ENCODE measurements at regions not wholly inside any gene's neighbourhood (a gene's known extent, or its start where the extent isn't known, plus 50 kb on each side); places are given as distances from the start of the nearest gene placed in this dataset.

- Histone ChIP-seq H3K79me2 (ENCODE audit: insufficient read depth, low read length) (no peaks in the 10 kb centered on the region), H3K27ac (ENCODE audit: low read depth, low read length, poor library complexity, severe bottlenecking) (no peak overlapping the region), H3K9ac (ENCODE audit: low read length) (no peak overlapping the region), H4K20me1 (ENCODE audit: insufficient read depth, low read length) (no peaks in the 10 kb centered on the region), H3K4me3 (ENCODE audit: low read depth, low read length, poor library complexity, severe bottlenecking) (no peak overlapping the region), H3F3A (ENCODE audit: insufficient read depth, low read length) (no peaks in the 10 kb centered on the region), H2AFZ (ENCODE audit: low read length) (no peak overlapping the region), H3K27me3 (ENCODE audit: insufficient read depth, low read length) (no peaks in the 10 kb centered on the region), H3K4me1 (ENCODE audit: insufficient read depth, low read length, severe bottlenecking) (no peaks in the 10 kb centered on the region), H3K4me2 (ENCODE audit: low read length) (no peak overlapping the region), H3K9me2 (ENCODE audit: low read depth, low read length) (no peaks in the 10 kb centered on the region), H3K9me3 (ENCODE audit: low read length) (no peaks in the 10 kb centered on the region), H3K36me3 (ENCODE audit: insufficient read depth, low read length) (no peaks in the 10 kb centered on the region)
- TF ChIP-seq CTCF (IDR thresholded peaks at IDR 0.05; ENCODE audit: low read length) (no peak), EZH2 (IDR thresholded peaks at IDR 0.05; ENCODE audit: borderline replicate concordance, low read length) (no peak)
These were observed 125.1 kb upstream of the FGF3 start for GRCh38 chr11:69944146-69944795.

GRCh38 chr11:69945157-69945556, 125.9 kb upstream of the FGF3 start:
- H3K4me3 ChIP-seq (ENCODE audit: low read depth, low read length, poor library complexity, severe bottlenecking) = no peak overlapping the region
- no peaks in the 10 kb centered on the region for H3F3A ChIP-seq (ENCODE audit: insufficient read depth, low read length)
- H2AFZ ChIP-seq (ENCODE audit: low read length) = no peak overlapping the region
- no peaks in the 10 kb centered on the region for H3K4me1 ChIP-seq (ENCODE audit: insufficient read depth, low read length, severe bottlenecking)
- no peaks in the 10 kb centered on the region for H4K20me1 ChIP-seq (ENCODE audit: insufficient read depth, low read length)
- H3K9me3 ChIP-seq (ENCODE audit: low read length) = 0 out of 2 replicates have a peak, but pooled peaks cover 2% of the 10 kb centered on the region
- no peaks in the 10 kb centered on the region for H3K27me3 ChIP-seq (ENCODE audit: insufficient read depth, low read length)
- H3K9me2 ChIP-seq (ENCODE audit: low read depth, low read length) = no peaks in the 10 kb centered on the region
- no peak overlapping the region for H3K27ac ChIP-seq (ENCODE audit: low read depth, low read length, poor library complexity, severe bottlenecking)
- H3K36me3 ChIP-seq (ENCODE audit: insufficient read depth, low read length) = no peaks in the 10 kb centered on the region
- H3K4me2 ChIP-seq (ENCODE audit: low read length) = no peak overlapping the region
- H3K9ac ChIP-seq (ENCODE audit: low read length) = no peak overlapping the region
- TF ChIP-seq EZH2 (IDR thresholded peaks at IDR 0.05; ENCODE audit: borderline replicate concordance, low read length) = no peak
- TF ChIP-seq CTCF (IDR thresholded peaks at IDR 0.05; ENCODE audit: low read length) = no peak
- H3K79me2 ChIP-seq (ENCODE audit: insufficient read depth, low read length) = no peaks in the 10 kb centered on the region

GRCh38 chr11:69947059-69947792, 128.0 kb upstream of the FGF3 start:
- Histone ChIP-seq H3K79me2 (ENCODE audit: insufficient read depth, low read length) (no peaks in the 10 kb centered on the region), H3K4me2 (ENCODE audit: low read length) (no peak overlapping the region), H3K36me3 (ENCODE audit: insufficient read depth, low read length) (no peaks in the 10 kb centered on the region), H3K9me2 (ENCODE audit: low read depth, low read length) (no peaks in the 10 kb centered on the region), H3F3A (ENCODE audit: insufficient read depth, low read length) (no peaks in the 10 kb centered on the region), H3K27me3 (ENCODE audit: insufficient read depth, low read length) (peaks cover 6% of the 10 kb centered on the region; the same call in 1 of the 2 replicates), H3K4me1 (ENCODE audit: insufficient read depth, low read length, severe bottlenecking) (no peaks in the 10 kb centered on the region), H2AFZ (ENCODE audit: low read length) (no peak overlapping the region), H3K9me3 (ENCODE audit: low read length) (0 out of 2 replicates have a peak, but pooled peaks cover 7% of the 10 kb centered on the region), H3K4me3 (ENCODE audit: low read depth, low read length, poor library complexity, severe bottlenecking) (no peak overlapping the region), H4K20me1 (ENCODE audit: insufficient read depth, low read length) (no peaks in the 10 kb centered on the region), H3K9ac (ENCODE audit: low read length) (no peak overlapping the region), H3K27ac (ENCODE audit: low read depth, low read length, poor library complexity, severe bottlenecking) (no peak overlapping the region)
- TF ChIP-seq CTCF (IDR thresholded peaks at IDR 0.05; ENCODE audit: low read length) (no peak), EZH2 (IDR thresholded peaks at IDR 0.05; ENCODE audit: borderline replicate concordance, low read length) (no peak)

All from OCI-LY1 (cell line).